ENCODE measurements at regions not wholly inside any gene's neighbourhood (a gene's known extent, or its start where the extent isn't known, plus 50 kb on each side); places are given as distances from the start of the nearest gene placed in this dataset.

DNA sequence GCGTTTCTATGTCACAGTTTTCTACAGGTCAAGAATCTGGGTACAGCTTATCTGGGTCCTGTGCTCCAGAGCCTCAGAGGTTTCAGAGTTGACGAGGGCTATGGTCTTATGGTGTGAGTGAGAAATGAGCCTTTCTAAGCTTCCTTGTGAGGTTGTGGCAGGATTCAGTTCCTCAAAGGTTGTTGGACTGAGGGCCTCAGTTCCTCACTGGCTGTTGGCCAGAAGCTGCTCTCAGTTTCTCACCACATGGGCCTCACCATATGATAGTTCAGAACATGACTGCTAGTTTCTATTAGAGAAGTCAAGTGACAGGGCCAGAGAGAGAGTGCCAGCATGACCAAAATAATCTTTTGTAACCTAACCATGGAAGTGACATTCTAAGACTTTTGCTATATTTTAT is 96.1 kb downstream of the NUS1 start:
- H3K14ac ChIP-seq (ENCODE audit: insufficient read depth, low read length), result no peak overlapping the region
- Mint-ChIP-seq H3K4me3 (no peak overlapping the region), H3K36me3 (ENCODE audit: insufficient read depth in 1 of 3, low read depth in 3 of 3) (no peaks in the 10 kb centered on the region; a peak in 2 of 7 replicates), H3K4me1 (peaks cover 2 to 3% of the 10 kb centered on the region in 2 experiments), H3K27me3 (ENCODE audit: low read depth) (no peaks in the 10 kb centered on the region), H3K9me3 (peaks cover 3 to 8% of the 10 kb centered on the region in 2 experiments; a peak in 2 of 5 replicates), H3K27ac (no peak overlapping the region)
- no peak overlapping the region for H2BK120ac ChIP-seq (ENCODE audit: low read depth, low read length, poor library complexity, severe bottlenecking)
- H3T11ph ChIP-seq (ENCODE audit: low read length), result no peak overlapping the region
- H3K27ac ChIP-seq (ENCODE audit: insufficient read length, low read depth, low read length), result no peak overlapping the region
- H2BK20ac ChIP-seq (ENCODE audit: low read depth, low read length, poor library complexity, severe bottlenecking), result no peak overlapping the region
- H3K18ac ChIP-seq (ENCODE audit: insufficient read length, low read depth, low read length), result no peak overlapping the region
- no peak overlapping the region for H4K5ac ChIP-seq (ENCODE audit: insufficient read length, low read depth, low read length)
- no peak overlapping the region for H2AK5ac ChIP-seq (ENCODE audit: insufficient read length, low read length)
- no peak overlapping the region for H2BK15ac ChIP-seq (ENCODE audit: low read depth, low read length)
- no peak overlapping the region for H3K56ac ChIP-seq (ENCODE audit: insufficient read length, low read depth, low read length)
- no peaks in the 10 kb centered on the region for H3K79me1 ChIP-seq (ENCODE audit: insufficient read depth, low read depth, low read length, poor library complexity, severe bottlenecking)
- H3K4ac ChIP-seq (ENCODE audit: low read depth, low read length), result no peak overlapping the region
- no peaks in the 10 kb centered on the region for H4K20me1 ChIP-seq (ENCODE audit: control insufficient read depth, insufficient read depth, insufficient read length)
- WGBS (ENCODE audit: extremely low coverage, insufficient read length, low lambda C conversion rate), result no CpG with 5 or more reads among the region's 2 CpGs
- TF ChIP-seq CTCF (conservative IDR thresholded peaks at IDR 0.05), result no peak
- H3K9ac ChIP-seq (ENCODE audit: extremely low read depth, insufficient read length, low read length), result no peak overlapping the region
- H3K4me1 ChIP-seq (ENCODE audit: insufficient read depth, low read length), result no peaks in the 10 kb centered on the region
- H3K27me3 ChIP-seq (ENCODE audit: insufficient read depth, low read length), result no peaks in the 10 kb centered on the region
- no peak overlapping the region for H2BK12ac ChIP-seq (ENCODE audit: insufficient read length, low read depth, low read length)
- no peak overlapping the region for H3K4me2 ChIP-seq (ENCODE audit: insufficient read depth, insufficient read length, low read length)
- H2BK5ac ChIP-seq (ENCODE audit: insufficient read length, low read length), result no peak overlapping the region
- H4K91ac ChIP-seq (ENCODE audit: insufficient read length, low read depth, low read length), result no peak overlapping the region
- no peak overlapping the region for H4K8ac ChIP-seq (replicated peaks; ENCODE audit: insufficient read length, low read depth, low read length)
- no peak for DNase-seq
- no peak overlapping the region for H2AFZ ChIP-seq (ENCODE audit: low read length)
- H3K23ac ChIP-seq (ENCODE audit: insufficient read length, low read depth, low read length), result no peak overlapping the region
- no peaks in the 10 kb centered on the region for H3K79me2 ChIP-seq (ENCODE audit: insufficient read depth, low read length)
- H3K9me3 ChIP-seq (ENCODE audit: control insufficient read depth, low read depth, low read length), result no peaks in the 10 kb centered on the region
- H3K23me2 ChIP-seq (ENCODE audit: insufficient read length, low read depth, low read length, poor library complexity, severe bottlenecking), result no peaks in the 10 kb centered on the region

Data from H9 (cell line).